ENCODE measurements at regions not wholly inside any gene's neighbourhood (a gene's known extent, or its start where the extent isn't known, plus 50 kb on each side); places are given as distances from the start of the nearest gene placed in this dataset.

DNA sequence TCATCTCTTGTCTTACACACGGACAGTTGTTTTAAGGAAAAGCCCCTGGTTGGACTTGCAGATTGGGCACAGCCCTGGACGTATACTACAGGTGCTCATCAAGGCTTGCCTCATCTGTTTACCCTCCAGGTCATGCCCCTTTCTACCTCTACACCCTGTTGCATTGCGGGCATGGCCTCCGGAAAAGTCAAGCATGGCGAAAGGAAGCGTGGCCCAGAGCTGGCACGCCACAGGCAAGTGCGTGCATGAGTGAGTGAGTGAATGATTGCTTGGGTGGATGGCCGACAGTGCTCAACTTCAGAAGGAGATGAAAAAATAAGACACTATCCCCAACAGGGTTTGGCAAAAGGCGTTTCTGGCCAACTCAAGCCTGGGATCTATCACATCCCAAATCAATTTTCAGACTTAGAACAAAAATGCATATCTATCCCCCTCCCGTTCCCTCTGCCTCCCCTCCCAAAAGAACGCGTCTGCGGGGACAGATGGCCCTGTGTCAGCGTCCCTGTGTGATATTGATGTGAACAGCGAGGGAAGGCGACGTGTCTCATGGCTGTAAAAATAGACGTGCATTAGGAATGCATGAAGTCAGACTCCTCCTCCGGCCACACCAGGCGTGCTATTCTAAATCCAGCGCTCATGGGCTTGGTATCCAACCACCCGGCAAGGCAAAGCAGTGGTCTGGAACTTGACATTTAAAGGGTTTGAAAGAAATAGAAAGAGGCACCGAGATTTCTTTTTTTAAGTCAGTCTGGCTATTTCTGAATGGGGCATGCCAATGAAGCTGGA, 96.0 kb downstream of the RPLP1 start:
- H3K9me3 Mint-ChIP-seq, result peaks cover 15% of the 10 kb centered on the region
- no peak overlapping the region for H3K4me3 Mint-ChIP-seq
- ATAC-seq (replicated peaks; ENCODE audit: extremely low read depth, poor library complexity, severe bottlenecking) (no peak), DNase-seq (ENCODE audit: low spot score in 2 of 2) (no peak)
- H3K4me1 Mint-ChIP-seq, result no peaks in the 10 kb centered on the region
- H3K27ac Mint-ChIP-seq (ENCODE audit: low read depth), result no peak overlapping the region
- no peaks in the 10 kb centered on the region for H3K36me3 Mint-ChIP-seq (ENCODE audit: insufficient read depth)
- H3K27me3 Mint-ChIP-seq, result peaks cover 44% of the 10 kb centered on the region

DNA sequence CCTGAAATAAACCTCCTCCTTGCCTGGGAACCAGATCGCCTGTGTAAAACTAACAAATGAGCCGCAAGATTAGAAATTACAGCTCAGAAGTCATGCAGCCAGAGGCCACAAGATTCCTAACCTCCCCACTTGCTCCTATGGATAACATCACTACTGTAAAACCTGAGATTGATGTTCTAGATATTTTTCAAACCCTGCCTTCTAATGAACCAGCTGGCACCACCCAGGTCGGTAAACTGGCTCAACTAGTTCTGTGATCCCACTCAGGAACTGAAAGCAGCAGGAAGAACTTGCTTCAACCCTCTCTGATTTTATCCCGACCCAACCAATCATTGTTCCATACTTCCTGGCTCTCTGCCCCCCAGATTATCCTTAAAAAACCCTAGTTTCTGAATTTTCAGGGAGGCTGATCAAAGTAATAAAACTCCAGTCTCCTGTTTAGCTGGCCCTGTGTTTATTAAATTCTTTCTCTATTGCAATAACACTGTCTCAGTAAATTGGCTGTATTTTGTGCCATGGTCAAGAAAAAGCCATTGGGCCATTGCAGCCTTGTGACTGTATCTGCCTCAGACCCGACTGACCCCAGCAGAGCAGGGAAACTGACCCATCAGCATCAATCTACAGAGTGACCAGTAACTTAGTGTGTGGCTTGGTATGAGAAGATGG, 98.9 kb downstream of the RPLP1 start:
- peaks cover 15% of the 10 kb centered on the region for H3K9me3 Mint-ChIP-seq

DNA sequence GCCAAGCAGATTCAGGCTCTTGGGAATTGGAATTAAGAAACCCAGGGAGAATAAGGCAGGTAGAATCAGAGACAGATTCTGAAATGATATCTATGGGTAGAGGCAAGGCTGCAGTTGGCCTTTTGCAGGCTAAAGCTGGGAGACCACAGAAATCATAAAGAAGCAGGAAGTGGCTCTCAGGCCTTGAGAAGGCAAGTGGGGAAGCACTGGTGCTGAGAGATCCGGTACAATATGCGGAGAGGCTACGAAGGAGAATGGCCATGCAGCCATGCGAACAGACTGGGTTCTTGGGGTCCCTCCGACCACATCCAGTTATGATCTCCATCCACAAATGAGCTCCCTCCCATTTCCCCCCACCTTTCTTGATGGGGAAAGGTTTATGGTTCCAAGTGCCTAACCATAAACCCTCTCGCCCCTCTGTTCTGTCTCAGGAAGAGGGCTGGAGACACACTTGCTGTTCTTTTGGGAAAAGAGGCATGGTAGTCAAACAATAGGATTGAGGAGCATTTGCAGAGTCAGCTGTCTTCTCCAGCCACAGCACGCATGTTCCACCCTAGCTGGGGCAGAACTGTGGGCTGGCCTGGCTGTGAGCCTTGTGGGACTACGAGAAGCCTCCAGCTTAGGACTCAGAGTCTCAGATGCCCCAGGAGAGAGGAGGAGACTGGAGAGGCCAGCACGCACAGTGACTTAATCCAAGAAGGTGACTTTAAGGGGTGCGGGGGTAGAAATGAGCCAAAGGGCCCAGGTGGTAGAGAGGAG, 99.6 kb downstream of the RPLP1 start:
- H3K4me1 Mint-ChIP-seq, result no peaks in the 10 kb centered on the region
- H3K27me3 Mint-ChIP-seq, result peaks cover 44% of the 10 kb centered on the region
- H3K36me3 Mint-ChIP-seq (ENCODE audit: insufficient read depth), result no peaks in the 10 kb centered on the region
- H3K27ac Mint-ChIP-seq (ENCODE audit: low read depth), result no peak overlapping the region
- H3K9me3 Mint-ChIP-seq, result peaks cover 15% of the 10 kb centered on the region
- ATAC-seq (replicated peaks; ENCODE audit: extremely low read depth, poor library complexity, severe bottlenecking) (no peak), DNase-seq (ENCODE audit: low spot score in 2 of 2) (no peak)
- H3K4me3 Mint-ChIP-seq, result no peak overlapping the region

More for the DNA sequence above, 98.9 kb downstream of the RPLP1 start:
- H3K27me3 Mint-ChIP-seq, result peaks cover 44% of the 10 kb centered on the region
- no peak for DNase-seq (ENCODE audit: low spot score in 2 of 2)
- H3K36me3 Mint-ChIP-seq (ENCODE audit: insufficient read depth), result no peaks in the 10 kb centered on the region
- no peaks in the 10 kb centered on the region for H3K4me1 Mint-ChIP-seq
- no peak for ATAC-seq (replicated peaks; ENCODE audit: extremely low read depth, poor library complexity, severe bottlenecking)
- no peak overlapping the region for H3K27ac Mint-ChIP-seq (ENCODE audit: low read depth)
- H3K4me3 Mint-ChIP-seq, result no peak overlapping the region

DNA sequence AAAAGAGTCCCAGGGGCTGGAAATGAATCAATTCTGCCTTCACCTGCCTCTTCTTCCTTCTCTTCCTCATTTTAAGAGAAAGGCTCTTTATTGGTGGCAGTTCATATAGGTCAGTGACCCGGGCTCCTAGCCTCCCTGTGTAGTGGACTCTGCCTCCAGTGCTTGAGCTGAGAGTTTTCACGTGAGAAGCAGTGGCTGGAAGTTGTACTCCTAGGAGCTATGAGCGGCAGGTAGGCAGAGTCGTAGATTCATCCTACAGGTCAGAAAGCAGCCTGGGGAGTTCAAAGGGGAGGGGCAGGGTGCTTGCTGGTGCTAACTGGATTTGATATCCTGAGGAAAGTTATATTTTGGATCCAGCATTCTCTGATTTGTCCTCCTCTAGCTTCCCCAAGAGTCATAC, 101.1 kb downstream of the RPLP1 start:
- no peak for DNase-seq (ENCODE audit: low spot score in 2 of 2)
- Mint-ChIP-seq H3K36me3 (ENCODE audit: insufficient read depth) (no peaks in the 10 kb centered on the region), H3K27me3 (peaks cover 36% of the 10 kb centered on the region), H3K27ac (ENCODE audit: low read depth) (no peak overlapping the region), H3K4me3 (no peak overlapping the region), H3K9me3 (peaks cover 15% of the 10 kb centered on the region), H3K4me1 (no peaks in the 10 kb centered on the region)
- no peak for ATAC-seq (replicated peaks; ENCODE audit: extremely low read depth, poor library complexity, severe bottlenecking)

DNA sequence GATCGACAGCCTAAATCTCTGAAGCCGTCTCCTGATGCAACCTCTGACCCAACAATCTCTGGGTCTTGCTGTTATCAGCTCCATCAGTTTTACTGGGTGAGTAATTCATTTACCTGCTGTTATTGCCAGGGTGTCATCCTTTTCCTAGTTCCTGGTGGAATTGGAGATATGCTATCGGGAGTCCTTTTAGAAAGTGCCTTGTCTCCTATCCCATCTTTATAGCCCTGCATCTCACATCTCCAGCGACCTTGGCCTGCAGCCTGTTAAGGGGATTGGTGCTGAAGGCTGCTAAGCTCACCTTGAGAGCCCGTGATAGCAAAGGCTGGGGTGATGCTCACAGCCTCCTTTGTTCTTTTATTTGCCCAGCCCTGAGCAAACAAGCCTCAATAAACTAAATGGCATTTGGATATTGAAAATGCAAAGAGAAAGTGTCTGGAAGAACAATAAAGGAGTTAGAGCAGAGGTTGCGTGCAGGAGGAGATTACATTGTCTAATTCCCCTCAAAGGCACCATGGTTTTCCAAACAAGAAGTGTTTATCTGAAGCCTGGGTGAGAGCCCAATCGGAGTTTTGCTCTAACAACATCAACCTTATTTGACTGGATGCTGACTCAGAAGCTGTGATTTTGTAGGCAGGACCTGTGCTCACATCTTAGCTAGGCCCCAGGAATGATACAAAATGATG, 101.8 kb downstream of the RPLP1 start:
- peaks cover 29% of the 10 kb centered on the region for H3K27me3 Mint-ChIP-seq
- ATAC-seq (replicated peaks; ENCODE audit: extremely low read depth, poor library complexity, severe bottlenecking) (no peak), DNase-seq (ENCODE audit: low spot score in 2 of 2) (no peak)
- no peak overlapping the region for H3K4me3 Mint-ChIP-seq
- H3K27ac Mint-ChIP-seq (ENCODE audit: low read depth), result no peak overlapping the region
- H3K36me3 Mint-ChIP-seq (ENCODE audit: insufficient read depth), result no peaks in the 10 kb centered on the region
- H3K9me3 Mint-ChIP-seq, result peaks cover 15% of the 10 kb centered on the region
- no peaks in the 10 kb centered on the region for H3K4me1 Mint-ChIP-seq

DNA sequence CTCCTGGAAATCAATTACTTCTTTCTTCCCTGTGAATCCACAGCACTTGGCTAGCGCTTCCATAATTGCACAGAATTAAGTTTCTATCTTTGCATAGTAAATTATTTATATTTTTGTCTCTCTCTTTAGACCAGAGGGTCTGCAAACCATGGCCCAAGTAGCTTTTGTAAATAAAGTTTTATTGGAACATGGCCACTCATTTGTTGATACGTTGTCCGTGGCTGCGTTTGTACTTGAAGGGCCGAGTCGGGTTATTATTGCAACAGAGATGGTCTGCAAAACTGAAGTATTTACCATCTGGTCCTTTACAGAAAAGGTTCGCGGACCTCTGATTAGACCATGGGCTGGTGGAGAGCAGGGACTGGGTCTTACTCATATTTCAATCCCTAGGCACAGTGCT, 102.5 kb downstream of the RPLP1 start:
- Mint-ChIP-seq H3K9me3 (peaks cover 15% of the 10 kb centered on the region), H3K4me1 (no peaks in the 10 kb centered on the region), H3K27ac (ENCODE audit: low read depth) (no peak overlapping the region), H3K4me3 (no peak overlapping the region), H3K36me3 (ENCODE audit: insufficient read depth) (no peaks in the 10 kb centered on the region), H3K27me3 (peaks cover 23% of the 10 kb centered on the region)
- DNase-seq (ENCODE audit: low spot score in 2 of 2) (no peak), ATAC-seq (replicated peaks; ENCODE audit: extremely low read depth, poor library complexity, severe bottlenecking) (no peak)

DNA sequence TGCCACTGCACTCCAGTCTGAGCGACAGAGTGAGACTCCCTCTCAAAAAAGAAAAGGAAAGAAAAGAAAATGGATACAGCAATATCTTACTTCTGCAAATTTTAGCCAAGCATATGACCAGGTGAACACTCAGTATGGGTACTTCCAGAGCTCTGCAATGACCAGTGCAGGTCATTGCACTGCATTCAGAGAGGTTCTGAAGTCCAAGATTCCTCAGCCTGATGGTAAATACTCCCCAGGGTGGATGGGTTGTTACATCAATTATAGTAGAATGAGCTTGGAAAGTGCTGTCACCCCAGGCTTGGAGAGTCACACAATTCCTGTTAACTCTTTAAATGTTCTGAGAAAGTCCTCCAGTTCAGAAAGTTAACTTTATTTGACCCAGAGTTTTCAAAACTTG, 103.7 kb downstream of the RPLP1 start:
- ATAC-seq (replicated peaks; ENCODE audit: extremely low read depth, poor library complexity, severe bottlenecking) (no peak), DNase-seq (ENCODE audit: low spot score in 2 of 2) (no peak)
- peaks cover 18% of the 10 kb centered on the region for H3K27me3 Mint-ChIP-seq
- H3K27ac Mint-ChIP-seq (ENCODE audit: low read depth), result no peak overlapping the region
- no peaks in the 10 kb centered on the region for H3K4me1 Mint-ChIP-seq
- no peak overlapping the region for H3K4me3 Mint-ChIP-seq
- H3K9me3 Mint-ChIP-seq, result peaks cover 12% of the 10 kb centered on the region
- no peaks in the 10 kb centered on the region for H3K36me3 Mint-ChIP-seq (ENCODE audit: insufficient read depth)

DNA sequence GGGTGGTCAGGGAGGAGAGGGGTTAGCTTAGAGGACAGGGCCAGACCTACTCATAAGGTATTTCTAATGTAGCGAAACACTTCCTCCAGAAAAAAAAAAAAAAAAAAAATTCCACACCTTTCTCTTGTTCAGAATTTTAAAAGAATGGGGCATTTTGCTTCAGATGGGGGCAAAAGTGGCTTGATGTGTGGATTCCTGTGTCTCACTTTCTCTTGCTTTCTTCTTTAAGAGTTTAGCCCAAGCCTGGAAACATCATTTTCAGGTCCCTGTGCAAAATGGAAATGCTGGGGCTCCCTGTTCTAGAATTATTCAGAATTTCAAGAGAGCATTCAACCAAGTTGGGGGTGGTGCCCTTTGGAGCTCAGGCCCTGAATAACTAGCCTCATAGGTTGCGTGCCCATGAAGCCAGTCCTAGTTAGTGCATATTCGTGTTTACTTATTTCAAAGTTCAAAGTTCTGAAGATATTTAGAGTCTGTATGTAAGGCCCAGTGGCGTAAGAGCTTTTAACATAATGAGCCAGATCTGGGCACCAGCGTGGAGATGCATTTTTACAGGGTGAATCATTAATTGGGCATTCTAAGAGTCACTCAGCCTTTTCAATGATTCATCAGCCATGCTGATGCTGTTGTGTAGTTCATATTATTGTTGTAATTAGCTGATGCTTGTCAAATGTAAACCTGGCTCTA, 104.5 kb downstream of the RPLP1 start:
- DNase-seq (ENCODE audit: low spot score in 2 of 2), result no peak
- H3K27me3 Mint-ChIP-seq, result peaks cover 18% of the 10 kb centered on the region
- H3K9me3 Mint-ChIP-seq, result peaks cover 4% of the 10 kb centered on the region
- H3K27ac Mint-ChIP-seq (ENCODE audit: low read depth), result no peak overlapping the region
- H3K36me3 Mint-ChIP-seq (ENCODE audit: insufficient read depth), result no peaks in the 10 kb centered on the region
- H3K4me3 Mint-ChIP-seq, result no peak overlapping the region
- H3K4me1 Mint-ChIP-seq, result no peaks in the 10 kb centered on the region
- no peak for ATAC-seq (replicated peaks; ENCODE audit: extremely low read depth, poor library complexity, severe bottlenecking)

DNA sequence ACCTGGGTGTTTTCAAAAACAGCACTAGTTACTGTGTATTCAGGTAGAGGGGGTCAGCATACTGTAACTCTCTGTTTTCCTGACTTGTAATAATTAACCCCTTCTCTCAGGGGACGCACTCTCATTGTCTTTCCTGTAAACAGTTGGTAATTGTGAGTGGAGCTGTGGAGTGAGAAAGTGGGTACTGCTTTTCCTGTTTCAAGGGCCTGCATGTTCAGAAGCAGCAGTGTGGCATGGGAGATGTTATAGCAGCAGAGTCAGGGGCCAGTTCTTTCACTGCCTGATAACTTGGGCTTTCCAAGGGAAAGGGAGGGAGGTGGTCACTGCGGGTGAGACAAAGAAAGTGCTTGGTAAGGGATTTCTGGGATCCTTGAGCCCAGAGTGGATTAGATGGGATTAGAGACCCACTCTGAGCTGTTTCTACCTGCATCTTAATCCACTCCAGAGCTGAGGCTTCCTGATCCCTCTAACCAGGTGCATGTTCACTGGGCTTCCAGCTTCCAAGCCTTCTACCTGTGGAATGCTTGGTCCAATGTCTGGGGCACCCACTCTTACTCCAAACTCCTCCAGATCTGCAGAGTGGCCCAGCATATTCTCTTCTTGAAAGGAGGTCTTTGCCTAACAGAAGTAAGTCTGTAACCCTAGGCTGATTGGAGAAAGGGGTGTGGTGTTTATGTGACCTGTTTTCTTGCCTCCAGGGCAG, 105.2 kb downstream of the RPLP1 start:
- Mint-ChIP-seq H3K4me1 (no peaks in the 10 kb centered on the region), H3K4me3 (no peak overlapping the region), H3K9me3 (no peaks in the 10 kb centered on the region), H3K36me3 (ENCODE audit: insufficient read depth) (no peaks in the 10 kb centered on the region), H3K27ac (ENCODE audit: low read depth) (no peak overlapping the region), H3K27me3 (peaks cover 14% of the 10 kb centered on the region)
- DNase-seq (ENCODE audit: low spot score in 2 of 2), result no peak
- ATAC-seq (replicated peaks; ENCODE audit: extremely low read depth, poor library complexity, severe bottlenecking), result no peak

DNA sequence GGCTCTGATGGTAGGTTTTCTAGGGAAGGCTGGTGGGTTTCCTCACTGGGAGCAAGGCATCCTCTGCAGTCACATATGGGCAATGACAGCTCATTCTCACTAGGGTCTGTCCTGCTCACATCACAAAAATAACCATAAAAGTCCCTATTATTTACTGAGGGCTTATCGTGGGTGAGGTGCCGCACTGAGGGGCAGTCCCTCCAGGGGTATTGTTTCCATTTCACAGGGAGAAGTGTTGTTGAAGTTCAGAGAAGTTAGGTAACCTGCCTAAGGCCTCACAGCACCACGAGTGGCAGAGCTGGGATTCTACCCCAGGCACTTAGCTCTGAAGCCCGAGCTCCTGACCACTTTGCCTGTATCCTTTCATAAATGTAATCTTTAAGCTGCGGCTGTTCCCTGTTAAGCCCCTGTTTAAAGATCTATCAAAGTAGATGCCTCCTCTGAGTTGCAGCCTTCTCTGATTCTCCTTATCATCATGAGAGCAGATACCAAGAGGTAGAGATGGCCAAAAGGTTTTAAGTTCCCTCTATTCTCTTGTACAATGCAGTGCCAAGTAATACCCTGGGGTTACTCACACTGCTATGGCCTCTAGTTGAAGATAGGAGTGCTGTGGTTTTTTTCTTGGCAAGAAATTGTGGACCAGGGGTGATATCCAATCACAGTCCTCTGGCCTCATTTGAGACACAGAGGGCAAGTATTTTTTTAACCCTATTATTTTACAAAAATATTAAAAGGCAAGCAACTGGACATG, 107.0 kb downstream of the RPLP1 start:
- Mint-ChIP-seq H3K27ac (ENCODE audit: low read depth) (no peak overlapping the region), H3K4me3 (no peak overlapping the region), H3K4me1 (no peaks in the 10 kb centered on the region), H3K27me3 (peaks cover 14% of the 10 kb centered on the region), H3K36me3 (ENCODE audit: insufficient read depth) (no peaks in the 10 kb centered on the region), H3K9me3 (no peaks in the 10 kb centered on the region)
- ATAC-seq (replicated peaks; ENCODE audit: extremely low read depth, poor library complexity, severe bottlenecking) (no peak), DNase-seq (ENCODE audit: low spot score in 2 of 2) (no peak)

DNA sequence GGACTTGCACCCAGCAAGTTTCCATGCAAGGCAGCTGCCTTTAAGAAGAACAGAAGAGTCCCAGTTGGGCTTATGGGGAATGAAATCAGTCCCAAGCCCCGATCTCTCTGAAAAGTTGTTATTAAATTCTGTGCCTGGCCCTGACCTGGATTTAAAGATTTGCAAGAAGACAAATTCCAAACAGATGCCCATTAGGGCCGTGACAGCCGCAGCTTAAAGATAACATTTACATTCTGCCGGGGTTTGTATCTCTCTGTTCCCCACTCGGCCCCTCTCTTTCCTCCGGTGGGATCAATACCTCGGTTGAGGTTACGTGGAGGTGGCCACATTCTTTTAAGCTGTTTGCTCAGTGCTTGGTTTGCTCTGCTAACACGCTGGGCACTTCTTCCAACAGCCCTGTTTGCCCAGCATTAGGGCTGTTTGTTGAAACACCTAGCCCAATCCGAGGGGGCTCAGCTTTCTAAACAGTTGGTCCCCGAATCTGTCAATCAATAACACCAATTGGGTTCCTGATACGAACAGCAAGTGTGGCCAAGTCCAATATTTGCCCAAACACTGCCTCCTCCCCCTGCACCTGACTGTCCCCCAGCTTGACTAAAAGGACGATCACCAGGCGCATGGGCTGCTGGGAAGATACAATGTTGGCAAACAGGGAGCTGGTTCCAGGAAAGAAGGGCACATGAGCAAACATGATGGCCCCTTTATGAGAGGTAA, 108.6 kb downstream of the RPLP1 start:
- H3K36me3 Mint-ChIP-seq (ENCODE audit: insufficient read depth), result no peaks in the 10 kb centered on the region
- no peak overlapping the region for H3K27ac Mint-ChIP-seq (ENCODE audit: low read depth)
- no peaks in the 10 kb centered on the region for H3K9me3 Mint-ChIP-seq
- H3K4me3 Mint-ChIP-seq, result no peak overlapping the region
- DNase-seq (ENCODE audit: low spot score in 2 of 2) (no peak), ATAC-seq (replicated peaks; ENCODE audit: extremely low read depth, poor library complexity, severe bottlenecking) (no peak)
- H3K4me1 Mint-ChIP-seq, result no peaks in the 10 kb centered on the region
- peaks cover 14% of the 10 kb centered on the region for H3K27me3 Mint-ChIP-seq

Measured in central memory CD8-positive, alpha-beta T cell (primary cell).